ENCODE measurements at regions not wholly inside any gene's neighbourhood (a gene's known extent, or its start where the extent isn't known, plus 50 kb on each side); places are given as distances from the start of the nearest gene placed in this dataset.
A peak's percentile ranks its signal among the peaks of the same experiment; 100 is the strongest.

DNA sequence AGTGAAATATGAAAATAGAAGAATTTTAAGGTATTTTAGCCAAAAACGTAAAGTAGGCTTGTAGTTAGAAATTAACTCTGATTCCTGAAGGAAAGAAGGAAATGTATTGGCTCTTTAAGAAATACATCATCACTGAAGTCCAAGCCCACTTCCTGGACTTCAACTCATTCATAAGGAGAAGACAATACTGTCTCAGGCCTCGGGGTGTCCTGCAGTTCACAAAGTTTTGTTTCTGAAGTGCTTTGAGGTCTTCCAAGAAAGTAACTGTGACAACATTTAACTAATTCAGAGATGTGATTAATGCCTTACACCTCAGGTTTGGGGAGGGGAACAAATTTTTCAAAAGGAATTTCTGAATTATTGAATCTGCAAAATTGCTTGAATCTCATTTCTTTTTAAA is 65.8 kb upstream of the STARD13 start:
- Histone ChIP-seq H3K4me1 (ENCODE audit: control insufficient read depth in 5 of 5, insufficient read depth in 5 of 5, low read length in 5 of 5) (peaks cover 0 to 28% (median 6%) of the 10 kb centered on the region in 5 donors), H3K4me3 (no peak overlapping the region), H3K27ac (ENCODE audit: low read depth in 1 of 2, low read length in 1 of 2) (no peak overlapping the region), H3K36me3 (ENCODE audit: control insufficient read depth in 4 of 4, insufficient read depth in 4 of 4, low read length in 4 of 4) (no peaks in the 10 kb centered on the region), H3K9ac (ENCODE audit: insufficient read depth in 1 of 2, low read length in 2 of 2) (no peak overlapping the region), H3K9me3 (ENCODE audit: control insufficient read depth in 4 of 4, insufficient read depth in 3 of 4, low read length in 3 of 4) (no peaks in the 10 kb centered on the region), H3K27me3 (ENCODE audit: control insufficient read depth in 3 of 3, insufficient read depth in 3 of 3, low read length in 2 of 3) (no peaks in the 10 kb centered on the region)
- ATAC-seq (ENCODE audit: insufficient read depth, low FRiP score), result no peak
- 20 to 45% methylated on average over 2 of the region's 2 CpGs for WGBS, 2 donors
- TF ChIP-seq, protein P1, sequence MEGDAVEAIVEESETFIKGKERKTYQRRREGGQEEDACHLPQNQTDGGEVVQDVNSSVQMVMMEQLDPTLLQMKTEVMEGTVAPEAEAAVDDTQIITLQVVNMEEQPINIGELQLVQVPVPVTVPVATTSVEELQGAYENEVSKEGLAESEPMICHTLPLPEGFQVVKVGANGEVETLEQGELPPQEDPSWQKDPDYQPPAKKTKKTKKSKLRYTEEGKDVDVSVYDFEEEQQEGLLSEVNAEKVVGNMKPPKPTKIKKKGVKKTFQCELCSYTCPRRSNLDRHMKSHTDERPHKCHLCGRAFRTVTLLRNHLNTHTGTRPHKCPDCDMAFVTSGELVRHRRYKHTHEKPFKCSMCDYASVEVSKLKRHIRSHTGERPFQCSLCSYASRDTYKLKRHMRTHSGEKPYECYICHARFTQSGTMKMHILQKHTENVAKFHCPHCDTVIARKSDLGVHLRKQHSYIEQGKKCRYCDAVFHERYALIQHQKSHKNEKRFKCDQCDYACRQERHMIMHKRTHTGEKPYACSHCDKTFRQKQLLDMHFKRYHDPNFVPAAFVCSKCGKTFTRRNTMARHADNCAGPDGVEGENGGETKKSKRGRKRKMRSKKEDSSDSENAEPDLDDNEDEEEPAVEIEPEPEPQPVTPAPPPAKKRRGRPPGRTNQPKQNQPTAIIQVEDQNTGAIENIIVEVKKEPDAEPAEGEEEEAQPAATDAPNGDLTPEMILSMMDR (IDR thresholded peaks at IDR 0.05; ENCODE audit: control extremely low read depth, extremely low read depth), result no peak
- peak in 1 of 3 donors; percentile 63 for DNase-seq

DNA sequence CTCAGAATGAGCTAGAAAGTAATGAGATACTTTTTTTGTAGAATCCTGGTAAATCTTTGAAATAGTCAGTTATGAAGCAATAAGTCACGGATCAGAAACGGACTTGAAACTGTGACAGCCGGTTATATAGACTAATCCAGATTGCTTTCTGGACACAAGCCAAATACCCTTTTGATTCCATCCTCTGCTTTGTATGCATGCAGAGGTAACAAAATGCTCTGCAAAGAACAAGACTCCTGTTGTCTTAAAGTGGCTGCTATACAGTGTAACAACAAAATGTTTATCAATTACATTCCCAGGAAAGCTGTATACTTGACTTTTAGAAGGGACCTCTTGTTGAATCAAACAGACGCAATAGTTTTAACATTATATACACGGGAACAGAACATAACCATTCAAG is 66.5 kb upstream of the STARD13 start:
- Histone ChIP-seq H3K27me3 (ENCODE audit: control insufficient read depth in 3 of 3, insufficient read depth in 3 of 3, low read length in 2 of 3) (no peaks in the 10 kb centered on the region), H3K27ac (ENCODE audit: low read depth in 1 of 2, low read length in 1 of 2) (no peak overlapping the region), H3K9ac (ENCODE audit: insufficient read depth in 1 of 2, low read length in 2 of 2) (no peak overlapping the region), H3K4me3 (no peak overlapping the region), H3K9me3 (ENCODE audit: control insufficient read depth in 4 of 4, insufficient read depth in 3 of 4, low read length in 3 of 4) (no peaks in the 10 kb centered on the region), H3K4me1 (ENCODE audit: control insufficient read depth in 5 of 5, insufficient read depth in 5 of 5, low read length in 5 of 5) (peaks cover 0 to 28% (median 6%) of the 10 kb centered on the region in 5 donors), H3K36me3 (ENCODE audit: control insufficient read depth in 4 of 4, insufficient read depth in 4 of 4, low read length in 4 of 4) (no peaks in the 10 kb centered on the region)
- no peak for ATAC-seq (ENCODE audit: insufficient read depth, low FRiP score)
- WGBS, 2 donors, result 54 to 67% methylated on average over 5 of the region's 5 CpGs
- DNase-seq, result no peak
- TF ChIP-seq, protein P1 (IDR thresholded peaks at IDR 0.05; ENCODE audit: control extremely low read depth, extremely low read depth), result no peak

DNA sequence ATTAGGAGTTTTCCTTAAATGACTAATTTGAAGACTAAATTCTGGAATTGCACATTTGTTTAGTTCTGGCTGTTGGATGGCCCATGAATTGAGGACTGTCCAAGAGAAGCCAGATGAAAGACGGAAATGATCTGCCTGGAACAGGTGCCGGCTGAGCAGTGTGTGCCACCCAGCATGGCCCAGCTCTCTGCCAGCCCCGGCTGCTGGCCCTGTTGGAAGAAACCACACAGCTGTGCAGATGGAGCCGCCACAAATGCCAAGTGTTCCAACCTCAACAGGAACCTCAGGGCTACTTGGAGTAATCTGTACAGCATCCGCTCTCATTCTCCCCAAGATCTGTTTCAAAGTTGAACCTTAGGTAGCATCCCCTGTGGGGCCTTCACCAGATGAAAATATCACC is 67.0 kb upstream of the STARD13 start:
- H3K36me3 ChIP-seq (ENCODE audit: control insufficient read depth in 4 of 4, insufficient read depth in 4 of 4, low read length in 4 of 4), result no peaks in the 10 kb centered on the region
- DNase-seq (no peak), ATAC-seq (ENCODE audit: insufficient read depth, low FRiP score) (no peak)
- H3K27ac ChIP-seq (ENCODE audit: low read depth in 1 of 2, low read length in 1 of 2), result no peak overlapping the region
- H3K4me1 ChIP-seq (ENCODE audit: control insufficient read depth in 5 of 5, insufficient read depth in 5 of 5, low read length in 5 of 5), result peaks cover 0 to 28% (median 6%) of the 10 kb centered on the region in 5 donors
- no peak overlapping the region for H3K4me3 ChIP-seq
- 78 to 84% methylated on average over 5 of the region's 5 CpGs for WGBS, 2 donors
- no peaks in the 10 kb centered on the region for H3K27me3 ChIP-seq (ENCODE audit: control insufficient read depth in 3 of 3, insufficient read depth in 3 of 3, low read length in 2 of 3)
- no peaks in the 10 kb centered on the region for H3K9me3 ChIP-seq (ENCODE audit: control insufficient read depth in 4 of 4, insufficient read depth in 3 of 4, low read length in 3 of 4)
- H3K9ac ChIP-seq (ENCODE audit: insufficient read depth in 1 of 2, low read length in 2 of 2), result no peak overlapping the region
- TF ChIP-seq, protein P1 (IDR thresholded peaks at IDR 0.05; ENCODE audit: control extremely low read depth, extremely low read depth), result no peak

DNA sequence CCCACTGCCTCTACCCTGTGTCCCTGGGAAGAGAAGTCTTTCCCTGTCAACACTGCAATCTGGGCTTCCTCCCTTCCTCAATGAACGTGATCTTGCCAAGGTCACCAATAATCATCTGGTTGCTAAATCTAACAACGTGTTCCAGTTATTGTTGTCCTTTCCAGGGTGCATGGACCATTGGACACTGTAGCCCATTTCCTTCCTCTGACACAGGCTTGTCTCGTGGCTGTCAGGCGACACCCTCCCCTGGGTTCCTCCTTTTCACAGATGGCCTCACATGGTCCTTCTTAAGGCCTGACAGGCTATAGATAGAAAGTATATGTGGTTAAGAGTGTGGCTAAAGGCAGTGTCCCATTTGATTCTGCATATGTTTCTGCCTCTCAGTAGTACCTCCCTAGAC is 67.7 kb upstream of the STARD13 start:
- TF ChIP-seq, protein P1 (IDR thresholded peaks at IDR 0.05; ENCODE audit: control extremely low read depth, extremely low read depth), result no peak
- ATAC-seq (ENCODE audit: insufficient read depth, low FRiP score) (no peak), DNase-seq (peak in 1 of 3 donors; percentile 52)
- peaks cover 0 to 24% (median 6%) of the 10 kb centered on the region in 5 donors for H3K4me1 ChIP-seq (ENCODE audit: control insufficient read depth in 5 of 5, insufficient read depth in 5 of 5, low read length in 5 of 5)
- H3K36me3 ChIP-seq (ENCODE audit: control insufficient read depth in 4 of 4, insufficient read depth in 4 of 4, low read length in 4 of 4), result no peaks in the 10 kb centered on the region
- no peaks in the 10 kb centered on the region for H3K27me3 ChIP-seq (ENCODE audit: control insufficient read depth in 3 of 3, insufficient read depth in 3 of 3, low read length in 2 of 3)
- H3K9ac ChIP-seq (ENCODE audit: insufficient read depth in 1 of 2, low read length in 2 of 2), result no peak overlapping the region
- peak overlapping the region in 1 of 2 donors; percentile 27 for H3K27ac ChIP-seq (ENCODE audit: low read depth in 1 of 2, low read length in 1 of 2)
- no peaks in the 10 kb centered on the region for H3K9me3 ChIP-seq (ENCODE audit: control insufficient read depth in 4 of 4, insufficient read depth in 3 of 4, low read length in 3 of 4)
- no peak overlapping the region for H3K4me3 ChIP-seq
- 18 to 40% methylated on average over 4 of the region's 4 CpGs for WGBS, 2 donors

Data from lung (tissue), 11 donors.